CD4-positive, alpha-beta memory T cell (primary cell): ENCODE measurements at regions not wholly inside any gene's neighbourhood (a gene's known extent, or its start where the extent isn't known, plus 50 kb on each side); places are given as distances from the start of the nearest gene placed in this dataset.

Experiments used
- CTCF ChIA-PET: fragments of 350-600 bp; sonication (Branson Sonifier 250); formaldehyde crosslinking; loops from one replicate; lab custom pipeline; 2021; ENCODE audit warnings: inconsistent platforms; ENCODE audit not compliant: partially characterized antibody; lab: Charles Lee
- POLR2A ChIA-PET: fragments of 350-600 bp; sonication (Branson Sonifier 250); formaldehyde crosslinking; loops from one replicate; lab custom pipeline; 2021; ENCODE audit not compliant: partially characterized antibody; lab: Charles Lee
- DNase-seq, 5 donors: peaks; one replicate each; pipeline versions ENCODE4 v3.0.0 to v3.0.0-alpha.2; 2020 to 2022; ENCODE audit warnings: mixed read lengths in 1 of 5
- H3K27ac ChIP-seq: one replicate; pipeline ENCODE4 v1.7.0; 2013; ENCODE audit warnings: low read depth, low read length
- H3K27me3 ChIP-seq: 2 replicates; pipeline ENCODE4 v1.7.0; 2013; ENCODE audit warnings: mild to moderate bottlenecking, low read length, moderate library complexity; ENCODE audit not compliant: insufficient read depth
- H3K36me3 ChIP-seq: 2 replicates; pipeline ENCODE4 v1.7.0; 2013; ENCODE audit warnings: mild to moderate bottlenecking, low read length, moderate library complexity; ENCODE audit not compliant: insufficient read depth
- H3K4me1 ChIP-seq: 2 replicates; pipeline ENCODE4 v1.7.0; 2013; ENCODE audit warnings: mild to moderate bottlenecking, low read length, moderate library complexity; ENCODE audit not compliant: insufficient read depth
- H3K4me3 ChIP-seq, 2 donors: one replicate each; pipeline ENCODE4 v1.7.0; 2013; ENCODE audit warnings: low read length in 2 of 2, mild to moderate bottlenecking in 1 of 2
- H3K9me3 ChIP-seq, 2 donors: one replicate each; pipeline ENCODE4 v1.7.0; 2013; ENCODE audit warnings: low read length in 2 of 2, control low read depth in 1 of 2; ENCODE audit not compliant: control insufficient read depth in 1 of 2
- H3K27ac Mint-ChIP-seq, 7 donors: one replicate each; pipeline ENCODE4 v1.8.0; 2020 to 2021; ENCODE audit warnings: mixed read lengths in 7 of 7, mild to moderate bottlenecking in 6 of 7, inconsistent platforms in 3 of 7, moderate library complexity in 3 of 7
- H3K27me3 Mint-ChIP-seq, 2 donors: one replicate each; pipeline ENCODE4 v1.8.0; 2020 to 2021; ENCODE audit warnings: mixed read lengths in 2 of 2
- H3K36me3 Mint-ChIP-seq, 2 donors: one replicate each; pipeline ENCODE4 v1.8.0; 2020 to 2021; ENCODE audit warnings: mixed read lengths in 2 of 2, inconsistent platforms in 1 of 2, mild to moderate bottlenecking in 1 of 2
- H3K4me1 Mint-ChIP-seq, 4 donors: one replicate each; pipeline ENCODE4 v1.8.0; 2020 to 2021; ENCODE audit warnings: mixed read lengths in 4 of 4, mild to moderate bottlenecking in 1 of 4
- H3K4me3 Mint-ChIP-seq, 8 donors: one replicate each; pipeline ENCODE4 v1.8.0; 2020 to 2021; ENCODE audit warnings: mixed read lengths in 8 of 8, mild to moderate bottlenecking in 7 of 8, moderate library complexity in 6 of 8, inconsistent platforms in 3 of 8
- H3K9me3 Mint-ChIP-seq, 8 donors: one replicate each; pipeline ENCODE4 v1.8.0; 2020 to 2021; ENCODE audit warnings: mixed read lengths in 8 of 8, mild to moderate bottlenecking in 5 of 8, inconsistent platforms in 3 of 8, moderate library complexity in 1 of 8
- intact Hi-C: fragments of 100-400 bp; cut with micrococcal nuclease; formaldehyde crosslinking; loops from one replicate; pipeline ENCODE4 v1.15.1; 2023

DNA sequence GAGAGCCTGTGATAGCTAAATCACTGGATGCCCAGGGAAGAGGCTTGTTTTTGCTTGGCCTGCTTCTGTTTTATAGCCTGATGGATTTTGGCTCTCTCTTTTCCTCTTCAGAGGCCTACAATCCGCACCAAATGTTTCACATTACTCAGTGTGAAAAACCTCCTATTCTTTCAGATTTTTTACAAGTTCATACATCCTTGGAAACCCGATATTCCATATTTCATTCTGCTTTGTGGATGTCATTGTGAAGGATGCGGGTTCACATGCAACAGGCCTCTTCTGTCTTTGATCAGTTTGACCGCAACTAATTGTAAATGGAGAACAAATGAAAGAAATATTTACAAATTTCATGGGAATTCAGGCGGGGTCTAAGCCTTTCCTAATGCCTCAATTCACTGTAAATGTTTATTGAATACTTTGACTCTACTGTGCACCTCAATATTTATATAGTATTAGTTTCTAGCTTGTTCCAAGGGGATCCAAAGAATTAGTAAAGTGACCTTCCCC, 269.9 kb downstream of the DMRT2 start:
- peaks cover 0 to 1% of the 10 kb centered on the region in 2 donors for H3K27me3 Mint-ChIP-seq
- ChIA-PET POLR2A (no interaction called here), CTCF (no interaction called here)
- intact Hi-C loops = no loop called here
- H3K36me3 Mint-ChIP-seq = no peaks in the 10 kb centered on the region
- no peaks in the 10 kb centered on the region for H3K9me3 ChIP-seq
- no peak overlapping the region for H3K4me3 ChIP-seq
- no peak overlapping the region for H3K27ac Mint-ChIP-seq
- H3K36me3 ChIP-seq = no peaks in the 10 kb centered on the region
- H3K4me3 Mint-ChIP-seq = no peak overlapping the region
- H3K9me3 Mint-ChIP-seq = peaks cover 0 to 12% (median 1%) of the 10 kb centered on the region in 8 donors
- H3K4me1 ChIP-seq = no peaks in the 10 kb centered on the region
- no peaks in the 10 kb centered on the region for H3K4me1 Mint-ChIP-seq
- no peaks in the 10 kb centered on the region for H3K27me3 ChIP-seq
- no peak overlapping the region for H3K27ac ChIP-seq
- no peak for DNase-seq

GRCh38 chr9:1320607-1321195, 270.5 kb downstream of the DMRT2 start:
- Mint-ChIP-seq H3K36me3 (no peaks in the 10 kb centered on the region), H3K27me3 (peaks cover 0 to 1% of the 10 kb centered on the region in 2 donors), H3K9me3 (peaks cover 0 to 12% (median 1%) of the 10 kb centered on the region in 8 donors), H3K4me3 (no peak overlapping the region), H3K4me1 (no peaks in the 10 kb centered on the region), H3K27ac (no peak overlapping the region)
- ChIA-PET POLR2A (no interaction called here), CTCF (no interaction called here)
- Histone ChIP-seq H3K4me3 (no peak overlapping the region), H3K27ac (no peak overlapping the region), H3K4me1 (no peaks in the 10 kb centered on the region), H3K36me3 (no peaks in the 10 kb centered on the region), H3K27me3 (no peaks in the 10 kb centered on the region), H3K9me3 (no peaks in the 10 kb centered on the region)
- intact Hi-C loops = no loop called here
- DNase-seq = no peak

DNA sequence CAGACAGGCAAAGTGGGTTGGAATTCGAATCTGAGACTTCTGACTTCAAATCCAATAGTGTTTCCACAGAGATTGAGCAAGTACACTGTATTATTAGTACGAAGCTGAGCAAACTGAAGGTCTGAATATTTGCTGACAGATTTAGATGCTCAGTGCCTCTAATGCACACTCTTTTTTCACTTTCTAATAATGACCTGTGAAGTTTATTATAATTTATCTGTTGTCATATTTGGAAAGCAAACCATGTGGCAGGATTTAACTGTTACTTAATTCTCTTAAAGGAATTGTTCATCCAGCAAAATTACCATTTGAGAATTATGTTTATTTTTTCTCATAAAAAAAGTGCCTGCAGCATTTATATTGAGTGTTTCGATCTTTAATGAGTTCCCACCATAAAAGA, 277.3 kb downstream of the DMRT2 start:
- Histone ChIP-seq H3K27me3 (no peaks in the 10 kb centered on the region), H3K9me3 (no peaks in the 10 kb centered on the region), H3K4me1 (no peaks in the 10 kb centered on the region), H3K36me3 (no peaks in the 10 kb centered on the region), H3K4me3 (no peak overlapping the region), H3K27ac (no peak overlapping the region)
- no peak for DNase-seq
- intact Hi-C loops = no loop called here
- H3K4me1 Mint-ChIP-seq = no peaks in the 10 kb centered on the region
- no peak overlapping the region for H3K27ac Mint-ChIP-seq
- ChIA-PET POLR2A (no interaction called here), CTCF (no interaction called here)
- H3K27me3 Mint-ChIP-seq = peaks cover 0 to 1% of the 10 kb centered on the region in 2 donors
- H3K4me3 Mint-ChIP-seq = no peak overlapping the region
- H3K36me3 Mint-ChIP-seq = no peaks in the 10 kb centered on the region
- H3K9me3 Mint-ChIP-seq = no peaks in the 10 kb centered on the region

GRCh38 chr9:1328341-1328740, 278.2 kb downstream of the DMRT2 start:
- no peak for DNase-seq
- Histone ChIP-seq H3K4me1 (no peaks in the 10 kb centered on the region), H3K4me3 (no peak overlapping the region), H3K27me3 (no peaks in the 10 kb centered on the region), H3K9me3 (no peaks in the 10 kb centered on the region), H3K36me3 (no peaks in the 10 kb centered on the region), H3K27ac (no peak overlapping the region)
- no peaks in the 10 kb centered on the region for H3K36me3 Mint-ChIP-seq
- H3K9me3 Mint-ChIP-seq = no peaks in the 10 kb centered on the region
- H3K4me1 Mint-ChIP-seq = no peaks in the 10 kb centered on the region
- POLR2A ChIA-PET = no interaction called here
- CTCF ChIA-PET = no interaction called here
- H3K4me3 Mint-ChIP-seq = no peak overlapping the region
- H3K27ac Mint-ChIP-seq = no peak overlapping the region
- H3K27me3 Mint-ChIP-seq = no peaks in the 10 kb centered on the region
- intact Hi-C loops = no loop called here

GRCh38 chr9:1331546-1332038, 281.4 kb downstream of the DMRT2 start:
- H3K27ac Mint-ChIP-seq = no peak overlapping the region
- POLR2A ChIA-PET = no interaction called here
- Histone ChIP-seq H3K4me3 (no peak overlapping the region), H3K4me1 (no peaks in the 10 kb centered on the region), H3K9me3 (no peaks in the 10 kb centered on the region), H3K27ac (no peak overlapping the region), H3K36me3 (no peaks in the 10 kb centered on the region), H3K27me3 (no peaks in the 10 kb centered on the region)
- no peaks in the 10 kb centered on the region for H3K36me3 Mint-ChIP-seq
- H3K9me3 Mint-ChIP-seq = no peaks in the 10 kb centered on the region
- H3K4me3 Mint-ChIP-seq = no peak overlapping the region
- intact Hi-C loops = no loop called here
- CTCF ChIA-PET = no interaction called here
- no peak for DNase-seq
- H3K27me3 Mint-ChIP-seq = no peaks in the 10 kb centered on the region
- H3K4me1 Mint-ChIP-seq = no peaks in the 10 kb centered on the region

DNA sequence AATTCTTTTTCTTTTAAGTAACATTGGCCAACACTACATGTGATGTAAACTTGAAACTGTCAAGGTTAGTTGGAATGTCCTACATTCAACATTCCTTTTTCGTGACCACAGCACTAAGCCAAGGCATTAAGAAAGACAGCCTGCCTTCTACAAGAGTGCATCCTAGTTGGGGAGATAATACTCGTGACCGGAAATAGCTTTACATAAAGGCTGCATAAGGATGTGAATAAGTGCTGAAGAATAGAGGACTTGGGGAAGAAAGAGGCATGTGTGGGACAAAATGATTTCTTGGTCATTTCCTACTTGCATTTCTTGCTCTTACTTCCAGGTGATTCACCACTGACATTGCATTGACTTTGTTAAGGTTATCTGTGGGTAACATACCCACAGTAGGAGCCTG, 282.0 kb downstream of the DMRT2 start:
- no peak overlapping the region for H3K4me3 Mint-ChIP-seq
- H3K36me3 Mint-ChIP-seq = no peaks in the 10 kb centered on the region
- H3K27ac ChIP-seq = no peak overlapping the region
- no peaks in the 10 kb centered on the region for H3K27me3 Mint-ChIP-seq
- ChIA-PET CTCF (no interaction called here), POLR2A (no interaction called here)
- no peaks in the 10 kb centered on the region for H3K36me3 ChIP-seq
- H3K27ac Mint-ChIP-seq = no peak overlapping the region
- H3K9me3 Mint-ChIP-seq = no peaks in the 10 kb centered on the region
- H3K27me3 ChIP-seq = no peaks in the 10 kb centered on the region
- intact Hi-C loops = no loop called here
- H3K9me3 ChIP-seq = no peaks in the 10 kb centered on the region
- H3K4me1 Mint-ChIP-seq = no peaks in the 10 kb centered on the region
- no peaks in the 10 kb centered on the region for H3K4me1 ChIP-seq
- DNase-seq = no peak
- no peak overlapping the region for H3K4me3 ChIP-seq

DNA sequence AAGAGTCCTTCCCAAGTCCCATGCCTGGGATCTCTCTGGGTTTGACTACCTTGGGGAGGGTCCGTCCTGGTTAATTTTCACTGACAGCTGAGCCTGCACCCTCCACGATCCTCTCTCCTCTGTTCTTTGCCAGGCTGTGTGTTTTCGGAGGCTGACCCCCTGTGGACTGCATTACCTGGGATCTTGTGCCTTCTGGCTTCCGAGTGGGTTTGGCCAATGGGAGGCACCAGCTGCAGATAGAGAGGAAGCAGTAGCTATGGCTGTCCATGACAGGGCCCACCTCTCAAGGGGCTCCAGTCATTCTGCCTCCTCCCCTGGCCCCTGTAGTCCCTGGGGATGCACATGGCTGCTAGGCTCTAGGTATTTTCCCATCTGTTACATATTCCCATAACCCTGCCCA, 285.0 kb downstream of the DMRT2 start:
- no peak for DNase-seq
- Histone ChIP-seq H3K4me1 (no peaks in the 10 kb centered on the region), H3K27ac (no peak overlapping the region), H3K36me3 (no peaks in the 10 kb centered on the region), H3K9me3 (no peaks in the 10 kb centered on the region), H3K4me3 (no peak overlapping the region), H3K27me3 (no peaks in the 10 kb centered on the region)
- Mint-ChIP-seq H3K27ac (no peak overlapping the region), H3K9me3 (peaks cover 0 to 2% (median 0%) of the 10 kb centered on the region in 8 donors), H3K27me3 (no peaks in the 10 kb centered on the region), H3K4me3 (no peak overlapping the region), H3K4me1 (no peaks in the 10 kb centered on the region), H3K36me3 (no peaks in the 10 kb centered on the region)
- ChIA-PET CTCF (no interaction called here), POLR2A (no interaction called here)
- intact Hi-C loops = no loop called here
